ENCODE measurements at regions not wholly inside any gene's neighbourhood (a gene's known extent, or its start where the extent isn't known, plus 50 kb on each side); places are given as distances from the start of the nearest gene placed in this dataset.

GRCh38 chr11:112901924-112902323 lies 59.3 kb upstream of the NCAM1 start:
- no peak for TF ChIP-seq POLR2A (IDR thresholded peaks at IDR 0.05; ENCODE audit: low read length)
- no peak for TF ChIP-seq GATA1 (IDR thresholded peaks at IDR 0.05; ENCODE audit: low read depth, low read length)

Measured in erythroblast (primary cell).